Large intestine (tissue), 3 donors: ENCODE measurements at regions not wholly inside any gene's neighbourhood (a gene's known extent, or its start where the extent isn't known, plus 50 kb on each side); places are given as distances from the start of the nearest gene placed in this dataset.

Experiments
- DNase-seq, 2 donors: peaks; one replicate each; pipeline versions ENCODE4 v3.0.0 to v3.0.0-alpha.2; 2013
- H3K27ac ChIP-seq: one replicate; pipeline ENCODE4 v1.5.1; 2013; ENCODE audit warnings: low read length
- H3K27me3 ChIP-seq: 2 replicates; pipeline ENCODE4 v1.6.1; 2013; ENCODE audit warnings: low read length; ENCODE audit not compliant: control insufficient read depth, insufficient read depth
- H3K36me3 ChIP-seq: 2 replicates; pipeline ENCODE4 v1.6.1; 2013; ENCODE audit warnings: low read length; ENCODE audit not compliant: control insufficient read depth, insufficient read depth
- H3K4me1 ChIP-seq: one replicate; pipeline ENCODE4 v1.6.1; 2013; ENCODE audit warnings: low read length; ENCODE audit not compliant: control insufficient read depth, insufficient read depth
- H3K4me3 ChIP-seq: one replicate; pipeline ENCODE4 v1.5.1; 2013; ENCODE audit warnings: low read length
- H3K9me3 ChIP-seq: one replicate; pipeline ENCODE4 v1.6.1; 2013; ENCODE audit warnings: mild to moderate bottlenecking, low read depth, low read length, moderate library complexity; ENCODE audit not compliant: control insufficient read depth
- WGBS: methylation state at CpG from one replicate; pipeline ENCODE4 v1.1.5; 2013; ENCODE audit warnings: low lambda C conversion rate; ENCODE audit not compliant: insufficient coverage; 5-methylcytosine and 5-hydroxymethylcytosine counted together

- H3K4me1 ChIP-seq: no peaks in the 10 kb centered on the region
- H3K4me3 ChIP-seq: no peak overlapping the region
- WGBS: no CpG with 5 or more reads among the region's 4 CpGs
- no peaks in the 10 kb centered on the region for H3K36me3 ChIP-seq
- H3K27ac ChIP-seq: no peak overlapping the region
- H3K9me3 ChIP-seq: no peaks in the 10 kb centered on the region
- no peak for DNase-seq
- H3K27me3 ChIP-seq: no peaks in the 10 kb centered on the region
Observed at GRCh38 chr6:4289770-4290320, 154.5 kb upstream of the ECI2 start.

- H3K27ac ChIP-seq: no peak overlapping the region
- WGBS: no CpG with 5 or more reads among the region's 11 CpGs
- no peak for DNase-seq
- no peaks in the 10 kb centered on the region for H3K36me3 ChIP-seq
- H3K9me3 ChIP-seq: no peaks in the 10 kb centered on the region
- H3K4me3 ChIP-seq: no peak overlapping the region
- H3K27me3 ChIP-seq: peaks cover 5% of the 10 kb centered on the region
- H3K4me1 ChIP-seq: no peaks in the 10 kb centered on the region
Observed at GRCh38 chr6:4287811-4288244, 152.5 kb upstream of the ECI2 start.

- Histone ChIP-seq H3K27ac (no peak overlapping the region), H3K4me1 (peaks cover 2% of the 10 kb centered on the region), H3K27me3 (peaks cover 9% of the 10 kb centered on the region), H3K9me3 (no peaks in the 10 kb centered on the region), H3K4me3 (no peak overlapping the region), H3K36me3 (no peaks in the 10 kb centered on the region)
- 50% methylated on average over 2 of the region's 7 CpGs for WGBS
- DNase-seq: no peak
Observed at GRCh38 chr6:4287372-4287771, 152.0 kb upstream of the ECI2 start.

DNA sequence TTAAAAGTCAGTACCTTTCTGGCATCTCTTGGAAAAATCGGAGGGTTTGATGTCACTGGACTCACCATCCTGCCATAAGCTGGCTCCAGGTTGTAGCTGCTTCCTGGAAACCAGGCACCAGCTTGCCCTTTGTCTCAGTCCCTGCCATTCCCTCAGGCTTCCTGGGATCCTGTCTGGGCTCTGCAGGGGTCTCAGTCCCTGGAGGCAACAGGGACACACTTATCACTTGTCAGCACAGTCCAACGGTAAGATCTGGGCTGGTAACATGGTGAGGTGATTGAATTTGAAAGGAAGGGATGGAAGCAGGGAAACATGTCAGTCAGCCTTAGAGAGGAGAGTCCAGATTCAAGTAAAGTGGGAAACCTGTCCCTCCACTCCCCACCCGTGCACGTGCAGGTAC, 147.6 kb upstream of the ECI2 start:
- Histone ChIP-seq H3K9me3 (no peaks in the 10 kb centered on the region), H3K27me3 (peaks cover 26% of the 10 kb centered on the region)
- WGBS: 92% methylated on average over 2 of the region's 4 CpGs

GRCh38 chr6:4281341-4282293, 146.2 kb upstream of the ECI2 start:
- Histone ChIP-seq H3K4me1 (peaks cover 3% of the 10 kb centered on the region), H3K27me3 (peaks cover 26% of the 10 kb centered on the region), H3K27ac (no peak overlapping the region), H3K4me3 (peak overlapping the region; percentile 19), H3K9me3 (no peaks in the 10 kb centered on the region), H3K36me3 (no peaks in the 10 kb centered on the region)
- peak; percentile 74 to 87 for DNase-seq
- 40% methylated on average over 2 of the region's 46 CpGs for WGBS

More for the DNA sequence above, 147.6 kb upstream of the ECI2 start:
- H3K36me3 ChIP-seq: no peaks in the 10 kb centered on the region
- no peak overlapping the region for H3K4me3 ChIP-seq
- peaks cover 3% of the 10 kb centered on the region for H3K4me1 ChIP-seq
- no peak overlapping the region for H3K27ac ChIP-seq
- no peak for DNase-seq

- H3K27me3 ChIP-seq: peaks cover 26% of the 10 kb centered on the region
- no peak overlapping the region for H3K4me3 ChIP-seq
- no peaks in the 10 kb centered on the region for H3K9me3 ChIP-seq
- DNase-seq: peak in 1 of 2 donors; percentile 13
- WGBS: no CpG with 5 or more reads among the region's 1 CpG
- no peak overlapping the region for H3K27ac ChIP-seq
- H3K36me3 ChIP-seq: no peaks in the 10 kb centered on the region
- peaks cover 3% of the 10 kb centered on the region for H3K4me1 ChIP-seq
Observed at GRCh38 chr6:4280707-4281106, 145.3 kb upstream of the ECI2 start.

DNA sequence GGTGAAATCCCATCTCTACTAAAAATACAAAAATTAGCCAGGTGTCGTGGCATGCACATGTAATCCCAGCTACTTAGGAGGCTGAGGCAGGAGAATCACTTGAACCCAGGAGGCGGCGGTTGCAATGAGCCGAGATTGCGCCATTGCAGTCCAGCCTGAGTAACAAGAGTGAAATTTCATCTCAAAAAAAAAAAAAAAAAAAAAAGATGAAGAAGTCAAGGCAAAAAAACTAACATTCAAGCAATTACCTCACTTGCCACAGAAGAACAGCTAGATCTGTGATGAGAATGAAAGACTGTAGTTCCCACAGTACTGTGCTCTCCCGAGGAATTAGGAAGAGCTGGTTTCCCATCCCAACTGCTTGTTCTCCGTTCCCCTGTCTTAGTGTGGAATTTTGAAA, 144.7 kb upstream of the ECI2 start:
- DNase-seq: no peak
- 100% methylated on average over 4 of the region's 7 CpGs for WGBS
- no peaks in the 10 kb centered on the region for H3K36me3 ChIP-seq
- H3K9me3 ChIP-seq: no peaks in the 10 kb centered on the region
- no peak overlapping the region for H3K4me3 ChIP-seq
- peaks cover 3% of the 10 kb centered on the region for H3K4me1 ChIP-seq
- H3K27ac ChIP-seq: no peak overlapping the region
- peaks cover 26% of the 10 kb centered on the region for H3K27me3 ChIP-seq

- WGBS: no CpG with 5 or more reads among the region's 2 CpGs
- DNase-seq: no peak
Observed at GRCh38 chr6:4274382-4275082, 139.2 kb upstream of the ECI2 start.

GRCh38 chr6:4272996-4273395, 137.6 kb upstream of the ECI2 start:
- DNase-seq: no peak
- WGBS: no CpG with 5 or more reads among the region's 6 CpGs

More at GRCh38 chr6:4274382-4275082, 139.2 kb upstream of the ECI2 start:
- H3K9me3 ChIP-seq: no peaks in the 10 kb centered on the region
- H3K4me3 ChIP-seq: no peak overlapping the region
- H3K27me3 ChIP-seq: no peaks in the 10 kb centered on the region
- H3K27ac ChIP-seq: no peak overlapping the region
- no peaks in the 10 kb centered on the region for H3K36me3 ChIP-seq
- H3K4me1 ChIP-seq: no peaks in the 10 kb centered on the region

GRCh38 chr6:4271761-4272470, 136.5 kb upstream of the ECI2 start:
- Histone ChIP-seq H3K9me3 (no peaks in the 10 kb centered on the region), H3K36me3 (no peaks in the 10 kb centered on the region), H3K4me1 (no peaks in the 10 kb centered on the region), H3K4me3 (no peak overlapping the region), H3K27ac (no peak overlapping the region), H3K27me3 (no peaks in the 10 kb centered on the region)
- WGBS: 100% methylated on average over 2 of the region's 6 CpGs
- no peak for DNase-seq

More at GRCh38 chr6:4272996-4273395, 137.6 kb upstream of the ECI2 start:
- Histone ChIP-seq H3K27me3 (no peaks in the 10 kb centered on the region), H3K27ac (no peak overlapping the region), H3K4me3 (no peak overlapping the region), H3K36me3 (no peaks in the 10 kb centered on the region), H3K4me1 (no peaks in the 10 kb centered on the region), H3K9me3 (no peaks in the 10 kb centered on the region)
